ENCODE measurements at regions not wholly inside any gene's neighbourhood (a gene's known extent, or its start where the extent isn't known, plus 50 kb on each side); places are given as distances from the start of the nearest gene placed in this dataset.
"Not testable (repeated sequence)": the region's sequence is repeated elsewhere in the genome, so short reads cannot be mapped to it uniquely, and the experiment has no call there.

GRCh38 chr2:84126530-84126929 lies 332.6 kb downstream of the SUCLG1 start:
- WGBS, 2 donors, result 34 to 44% methylated on average over 3 of the region's 3 CpGs
- H3K9ac ChIP-seq (ENCODE audit: insufficient read depth in 1 of 2, low read length in 2 of 2), result no peak overlapping the region
- ATAC-seq (ENCODE audit: insufficient read depth, low FRiP score), result no peak
- H3K9me3 ChIP-seq (ENCODE audit: control insufficient read depth in 4 of 4, insufficient read depth in 3 of 4, low read length in 3 of 4), result no peaks in the 10 kb centered on the region
- H3K4me1 ChIP-seq (ENCODE audit: control insufficient read depth in 5 of 5, insufficient read depth in 5 of 5, low read length in 5 of 5), result peaks cover 0 to 6% (median 0%) of the 10 kb centered on the region in 5 donors
- no peaks in the 10 kb centered on the region for H3K27me3 ChIP-seq (ENCODE audit: control insufficient read depth in 3 of 3, insufficient read depth in 3 of 3, low read length in 2 of 3)
- no peak overlapping the region for H3K27ac ChIP-seq (ENCODE audit: low read depth in 1 of 2, low read length in 1 of 2)
- H3K4me3 ChIP-seq, result no peak overlapping the region
- H3K36me3 ChIP-seq (ENCODE audit: control insufficient read depth in 4 of 4, insufficient read depth in 4 of 4, low read length in 4 of 4), result no peaks in the 10 kb centered on the region
- peak; percentile 50 to 72 (median 58) for DNase-seq
- no peak for TF ChIP-seq CTCF (IDR thresholded peaks at IDR 0.05; ENCODE audit: control extremely low read depth, extremely low read depth)

- no peak overlapping the region for H3K27ac ChIP-seq (ENCODE audit: low read depth in 1 of 2, low read length in 1 of 2)
- DNase-seq (no peak), ATAC-seq (ENCODE audit: insufficient read depth, low FRiP score) (no peak)
- 79 to 81% methylated on average over 1 of the region's 1 CpG for WGBS, 2 donors
- no peak overlapping the region for H3K9ac ChIP-seq (ENCODE audit: insufficient read depth in 1 of 2, low read length in 2 of 2)
- peaks cover 0 to 6% (median 0%) of the 10 kb centered on the region in 5 donors for H3K4me1 ChIP-seq (ENCODE audit: control insufficient read depth in 5 of 5, insufficient read depth in 5 of 5, low read length in 5 of 5)
- no peaks in the 10 kb centered on the region for H3K36me3 ChIP-seq (ENCODE audit: control insufficient read depth in 4 of 4, insufficient read depth in 4 of 4, low read length in 4 of 4)
- no peaks in the 10 kb centered on the region for H3K9me3 ChIP-seq (ENCODE audit: control insufficient read depth in 4 of 4, insufficient read depth in 3 of 4, low read length in 3 of 4)
- no peak for TF ChIP-seq CTCF (IDR thresholded peaks at IDR 0.05; ENCODE audit: control extremely low read depth, extremely low read depth)
- no peaks in the 10 kb centered on the region for H3K27me3 ChIP-seq (ENCODE audit: control insufficient read depth in 3 of 3, insufficient read depth in 3 of 3, low read length in 2 of 3)
- no peak overlapping the region for H3K4me3 ChIP-seq
Observed at GRCh38 chr2:84126084-84126483, 333.0 kb downstream of the SUCLG1 start.

GRCh38 chr2:84116143-84116542 lies 342.9 kb downstream of the SUCLG1 start:
- no peak for TF ChIP-seq CTCF (IDR thresholded peaks at IDR 0.05; ENCODE audit: control extremely low read depth, extremely low read depth)
- no peak for ATAC-seq (ENCODE audit: insufficient read depth, low FRiP score)
- no peak overlapping the region for H3K27ac ChIP-seq (ENCODE audit: low read depth in 1 of 2, low read length in 1 of 2)
- no peaks in the 10 kb centered on the region for H3K27me3 ChIP-seq (ENCODE audit: control insufficient read depth in 3 of 3, insufficient read depth in 3 of 3, low read length in 2 of 3)
- no peak overlapping the region for H3K9ac ChIP-seq (ENCODE audit: insufficient read depth in 1 of 2, low read length in 2 of 2)
- 36 to 69% methylated on average over 4 of the region's 4 CpGs for WGBS, 2 donors
- no peaks in the 10 kb centered on the region for H3K4me1 ChIP-seq (ENCODE audit: control insufficient read depth in 5 of 5, insufficient read depth in 5 of 5, low read length in 5 of 5)
- DNase-seq, result peak in 1 of 3 donors; percentile 11
- H3K36me3 ChIP-seq (ENCODE audit: control insufficient read depth in 4 of 4, insufficient read depth in 4 of 4, low read length in 4 of 4), result no peaks in the 10 kb centered on the region
- peaks cover 0 to 7% (median 0%) of the 10 kb centered on the region in 4 donors for H3K9me3 ChIP-seq (ENCODE audit: control insufficient read depth in 4 of 4, insufficient read depth in 3 of 4, low read length in 3 of 4)
- H3K4me3 ChIP-seq, result no peak overlapping the region

- no peaks in the 10 kb centered on the region for H3K4me1 ChIP-seq (ENCODE audit: control insufficient read depth in 5 of 5, insufficient read depth in 5 of 5, low read length in 5 of 5)
- H3K9me3 ChIP-seq (ENCODE audit: control insufficient read depth in 4 of 4, insufficient read depth in 3 of 4, low read length in 3 of 4), result peaks cover 0 to 7% (median 0%) of the 10 kb centered on the region in 4 donors
- ATAC-seq (ENCODE audit: insufficient read depth, low FRiP score), result no peak
- no peaks in the 10 kb centered on the region for H3K27me3 ChIP-seq (ENCODE audit: control insufficient read depth in 3 of 3, insufficient read depth in 3 of 3, low read length in 2 of 3)
- H3K9ac ChIP-seq (ENCODE audit: insufficient read depth in 1 of 2, low read length in 2 of 2), result no peak overlapping the region
- H3K36me3 ChIP-seq (ENCODE audit: control insufficient read depth in 4 of 4, insufficient read depth in 4 of 4, low read length in 4 of 4), result no peaks in the 10 kb centered on the region
- no peak overlapping the region for H3K4me3 ChIP-seq
- H3K27ac ChIP-seq (ENCODE audit: low read depth in 1 of 2, low read length in 1 of 2), result no peak overlapping the region
- DNase-seq, result no peak
- 46 to 78% methylated on average over 2 of the region's 2 CpGs for WGBS, 2 donors
- TF ChIP-seq CTCF (IDR thresholded peaks at IDR 0.05; ENCODE audit: control extremely low read depth, extremely low read depth), result no peak
Observed at GRCh38 chr2:84115173-84115857, 343.8 kb downstream of the SUCLG1 start.

GRCh38 chr2:84103816-84104527 lies 355.1 kb downstream of the SUCLG1 start:
- ATAC-seq (ENCODE audit: insufficient read depth, low FRiP score); H3K27ac ChIP-seq (ENCODE audit: low read depth in 1 of 2, low read length in 1 of 2); H3K27me3 ChIP-seq (ENCODE audit: control insufficient read depth in 3 of 3, insufficient read depth in 3 of 3, low read length in 2 of 3); H3K4me1 ChIP-seq (ENCODE audit: control insufficient read depth in 5 of 5, insufficient read depth in 5 of 5, low read length in 5 of 5); H3K4me3 ChIP-seq; H3K9me3 ChIP-seq (ENCODE audit: control insufficient read depth in 4 of 4, insufficient read depth in 3 of 4, low read length in 3 of 4); H3K9ac ChIP-seq (ENCODE audit: insufficient read depth in 1 of 2, low read length in 2 of 2); DNase-seq; H3K36me3 ChIP-seq (ENCODE audit: control insufficient read depth in 4 of 4, insufficient read depth in 4 of 4, low read length in 4 of 4): not testable (repeated sequence)
- 87 to 93% methylated on average over 15 of the region's 15 CpGs for WGBS, 2 donors
